A549 (cell line): ENCODE measurements at regions not wholly inside any gene's neighbourhood (a gene's known extent, or its start where the extent isn't known, plus 50 kb on each side); places are given as distances from the start of the nearest gene placed in this dataset.

ENCODE experiments used
- ATAC-seq, 2 experiments: fragments of 200-7000 bp in 1 of 2; fragments of >200 bp in 1 of 2; cut with Nextera tagmentation in 1 of 2; cut with Tn5 transposase in 1 of 2; 3 replicates each; pipeline versions ENCODE4 v1.8.0 to v1.9.1; 2018 to 2020; ENCODE audit warnings: mild to moderate bottlenecking in 1 of 2, moderate library complexity in 1 of 2
- CTCF ChIA-PET: fragments of 300-600 bp; sonication (Branson Sonifier 250); formaldehyde crosslinking; extraction: SDS; loops from one replicate; lab custom pipeline; 2021; ENCODE audit warnings: antibody characterized with exemption, inconsistent platforms; lab: Yijun Ruan, JAX
- POLR2A ChIA-PET: fragments of 350-600 bp; formaldehyde crosslinking; extraction: SDS; loops from one replicate; lab custom pipeline; 2021; ENCODE audit warnings: antibody characterized with exemption, inconsistent platforms; lab: Yijun Ruan, JAX
- DNase-seq, 2 experiments: peaks; one replicate each; pipeline versions ENCODE4 v3.0.0 to v3.0.0-alpha.2; 2011 to 2016; ENCODE audit warnings: low read depth in 1 of 2, low spot score in 1 of 2
- FAIRE-seq: peaks from 2 replicates; lab custom pipeline; 2011; peaks lifted over from hg19 to GRCh38; lab: Jason Lieb, UNC
- H3K27ac ChIP-seq, 2 experiments: fragments of >200 bp; sonication (Bioruptor Twin); formaldehyde crosslinking; 3 replicates each; pipeline ENCODE4 v1.5.1; 2016 to 2017
- H3K4me1 ChIP-seq: fragments of >200 bp; sonication (Bioruptor Twin); formaldehyde crosslinking; 3 replicates; pipeline ENCODE4 v1.6.1; 2016
- H3K4me2 ChIP-seq: fragments of >200 bp; sonication (Bioruptor Twin); formaldehyde crosslinking; 3 replicates; pipeline ENCODE4 v1.6.1; 2016
- H3K4me3 ChIP-seq: fragments of >200 bp; sonication (Bioruptor Twin); formaldehyde crosslinking; 3 replicates; pipeline ENCODE4 v1.5.1; 2016
- H3K9me3 ChIP-seq: fragments of >200 bp; sonication (Bioruptor Twin); formaldehyde crosslinking; 3 replicates; pipeline ENCODE4 v1.6.1; 2016
- ATOH8 ChIP-seq: fragments of 250-450 bp; sonication (Bioruptor Pico); IDR thresholded peaks from 2 replicates; pipeline ENCODE4 v1.5.0; 2020; ENCODE audit warnings: low read depth, mild to moderate bottlenecking, moderate library complexity
- CHD2 ChIP-seq: fragments of 150-350 bp; IDR thresholded peaks from 2 replicates; pipeline ENCODE4 v1.6.1; 2014; ENCODE audit warnings: low read length; ENCODE audit not compliant: partially characterized antibody
- CHD4 ChIP-seq: fragments of 200-600 bp; sonication (generic); IDR thresholded peaks from 2 replicates; pipeline ENCODE4 v1.6.1; 2016; ENCODE audit warnings: antibody characterized with exemption, mild to moderate bottlenecking, borderline replicate concordance
- EP300 ChIP-seq, 2 experiments: fragments of >200 bp; sonication (Bioruptor Twin); formaldehyde crosslinking; IDR thresholded peaks; 2 replicates in 1 of 2; 3 replicates in 1 of 2; pipeline ENCODE4 v1.6.1; 2016 to 2017
- ESRRA ChIP-seq: fragments of 150-350 bp; IDR thresholded peaks from 2 replicates; pipeline ENCODE4 v1.6.1; 2014; ENCODE audit warnings: mild to moderate bottlenecking, low read length, borderline replicate concordance
- FOSL2 ChIP-seq, 2 experiments: fragments of 450-650 bp in 1 of 2; fragments of >200 bp in 1 of 2; sonication (Bioruptor Twin) in 1 of 2; formaldehyde crosslinking; IDR thresholded peaks; 2 replicates each; pipeline versions ENCODE4 v1.5.0 to v1.6.1; 2016 to 2020; ENCODE audit warnings: mild to moderate bottlenecking in 1 of 2, moderate library complexity in 1 of 2
- GATA3 ChIP-seq: IDR thresholded peaks from 2 replicates; pipeline ENCODE4 v1.6.1; 2012; ENCODE audit warnings: borderline replicate concordance
- HEYL ChIP-seq: fragments of 250-450 bp; sonication (Bioruptor Pico); IDR thresholded peaks from 2 replicates; pipeline ENCODE4 v1.8.0; 2021; ENCODE audit warnings: mild to moderate bottlenecking, moderate library complexity
- HOXB5 ChIP-seq: fragments of 250-450 bp; sonication (Bioruptor Pico); IDR thresholded peaks from 2 replicates; pipeline ENCODE4 v1.5.0; 2020; ENCODE audit warnings: mild to moderate bottlenecking, moderate library complexity
- JUNB ChIP-seq: fragments of >200 bp; sonication (Bioruptor Twin); formaldehyde crosslinking; IDR thresholded peaks from 2 replicates; pipeline ENCODE4 v1.6.1; 2016
- MAFK ChIP-seq: fragments of 450-650 bp; IDR thresholded peaks from 2 replicates; pipeline ENCODE4 v1.6.1; 2014; ENCODE audit not compliant: partially characterized antibody
- NFE2L2 ChIP-seq: fragments of 150-350 bp; conservative IDR thresholded peaks from 2 replicates; pipeline ENCODE4 v1.6.1; 2014; ENCODE audit warnings: low read length
- PBX3 ChIP-seq: IDR thresholded peaks from 2 replicates; pipeline ENCODE4 v1.6.1; 2012
- RAD21 ChIP-seq, 2 experiments: fragments of >200 bp in 1 of 2; sonication (Bioruptor Twin) in 1 of 2; formaldehyde crosslinking in 1 of 2; IDR thresholded peaks in 1 of 2; conservative IDR thresholded peaks in 1 of 2; 2 replicates in 1 of 2; 3 replicates in 1 of 2; pipeline ENCODE4 v1.6.1; 2012 to 2018; ENCODE audit warnings: inconsistent platforms in 1 of 2
- RNF2 ChIP-seq: fragments of 200-600 bp; sonication (generic); IDR thresholded peaks from 2 replicates; pipeline ENCODE4 v1.6.1; 2016; ENCODE audit warnings: low read depth, mild to moderate bottlenecking, antibody characterized with exemption, moderate library complexity, borderline replicate concordance
- SMC3 ChIP-seq: fragments of >200 bp; sonication (Bioruptor Twin); formaldehyde crosslinking; IDR thresholded peaks from 3 replicates; pipeline ENCODE4 v1.6.1; 2018; ENCODE audit warnings: inconsistent platforms
- SREBF2 ChIP-seq: fragments of 450-650 bp; IDR thresholded peaks from 2 replicates; pipeline ENCODE4 v1.6.1; 2014; ENCODE audit warnings: mild to moderate bottlenecking, moderate library complexity
- ZC3H11A ChIP-seq: fragments of 450-650 bp; IDR thresholded peaks from 2 replicates; pipeline ENCODE4 v1.6.1; 2014; ENCODE audit warnings: antibody characterized with exemption, mild to moderate bottlenecking
- ZFP36 ChIP-seq: fragments of 450-650 bp; IDR thresholded peaks from 2 replicates; pipeline ENCODE4 v1.6.1; 2014; ENCODE audit warnings: borderline replicate concordance; ENCODE audit not compliant: partially characterized antibody
- WGBS: methylation state at CpG from one replicate; pipeline ENCODE4 v1.1.6; 2017; ENCODE audit errors: missing lambda C conversion rate; 5-methylcytosine and 5-hydroxymethylcytosine counted together
- TF ChIP-seq, protein P1 (sequence below): fragments of >200 bp; sonication (Bioruptor Twin); formaldehyde crosslinking; IDR thresholded peaks from 2 replicates; pipeline ENCODE4 v1.6.1; 2016
- TF ChIP-seq, protein P2 (sequence below): fragments of >200 bp; sonication (Bioruptor Twin); formaldehyde crosslinking; IDR thresholded peaks from 3 replicates; pipeline ENCODE4 v1.6.1; 2016

DNA sequence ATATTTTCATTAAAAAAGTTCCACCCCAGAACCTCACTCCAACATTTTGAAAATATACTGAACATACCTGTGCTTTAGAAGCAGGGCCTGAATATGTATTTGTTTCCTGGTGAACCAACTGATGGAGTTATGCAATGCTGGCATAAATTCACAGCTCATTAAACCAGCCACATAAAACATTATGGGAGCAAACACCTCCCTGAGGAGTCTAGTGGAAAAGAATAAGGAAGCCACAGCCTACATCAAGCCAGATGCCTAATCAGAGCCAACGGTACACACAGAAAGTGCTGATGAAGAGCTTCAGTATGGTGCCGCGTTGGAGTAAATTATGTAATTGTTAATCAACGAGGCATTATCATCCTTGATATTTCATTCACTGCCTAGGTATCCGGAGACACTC is 199.5 kb downstream of the AJAP1 start:
- WGBS: 48% methylated on average over 5 of the region's 5 CpGs
- ChIA-PET CTCF (interaction anchor here (0.8 kb wide), 1 partner anchor 9 kb away, joined by 3 read pairs; no protein-coding TSS in a partner anchor), POLR2A (no interaction called here)
- TF ChIP-seq RAD21 (conservative IDR thresholded peaks at IDR 0.05 in 1 of 2, IDR thresholded peaks at IDR 0.05 in 1 of 2) (no peak), CHD2 (no peak), HOXB5 (CRISPR knock-in tag) (no peak), CHD4 (no peak), EP300 (IDR thresholded peaks at IDR 0.05) (no peak), HEYL (CRISPR knock-in tag) (no peak), GATA3 (no peak), SREBF2 (no peak), ZFP36 (no peak), JUNB (no peak), SMC3 (no peak), FOSL2 (IDR thresholded peaks at IDR 0.05) (no peak), FOSL2 (CRISPR knock-in tag; IDR thresholded peaks at IDR 0.05) (no peak), PBX3 (no peak)
- TF ChIP-seq, protein P1, sequence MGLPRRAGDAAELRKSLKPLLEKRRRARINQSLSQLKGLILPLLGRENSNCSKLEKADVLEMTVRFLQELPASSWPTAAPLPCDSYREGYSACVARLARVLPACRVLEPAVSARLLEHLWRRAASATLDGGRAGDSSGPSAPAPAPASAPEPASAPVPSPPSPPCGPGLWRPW: no peak
- TF ChIP-seq, protein P2, sequence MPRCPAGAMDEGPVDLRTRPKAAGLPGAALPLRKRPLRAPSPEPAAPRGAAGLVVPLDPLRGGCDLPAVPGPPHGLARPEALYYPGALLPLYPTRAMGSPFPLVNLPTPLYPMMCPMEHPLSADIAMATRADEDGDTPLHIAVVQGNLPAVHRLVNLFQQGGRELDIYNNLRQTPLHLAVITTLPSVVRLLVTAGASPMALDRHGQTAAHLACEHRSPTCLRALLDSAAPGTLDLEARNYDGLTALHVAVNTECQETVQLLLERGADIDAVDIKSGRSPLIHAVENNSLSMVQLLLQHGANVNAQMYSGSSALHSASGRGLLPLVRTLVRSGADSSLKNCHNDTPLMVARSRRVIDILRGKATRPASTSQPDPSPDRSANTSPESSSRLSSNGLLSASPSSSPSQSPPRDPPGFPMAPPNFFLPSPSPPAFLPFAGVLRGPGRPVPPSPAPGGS: no peak
- no peak for ATAC-seq
- H3K4me1 ChIP-seq: no peaks in the 10 kb centered on the region
- no peak overlapping the region for H3K27ac ChIP-seq
- FAIRE-seq: no peak
- no peaks in the 10 kb centered on the region for H3K9me3 ChIP-seq
- H3K4me2 ChIP-seq: no peak overlapping the region
- DNase-seq: no peak
- H3K4me3 ChIP-seq: no peak overlapping the region

GRCh38 chr1:4851385-4852065 is 197.1 kb downstream of the AJAP1 start:
- WGBS: 13% methylated on average over 6 of the region's 8 CpGs
- DNase-seq (no peak), ATAC-seq (no peak)
- TF ChIP-seq, protein P2: no peak
- TF ChIP-seq CHD4: no peak
- TF ChIP-seq ESRRA: no peak
- TF ChIP-seq RNF2: no peak
- no peak for TF ChIP-seq SMC3
- TF ChIP-seq NFE2L2: no peak
- TF ChIP-seq ZC3H11A: no peak
- TF ChIP-seq ATOH8 (CRISPR knock-in tag): no peak
- TF ChIP-seq MAFK: no peak
- TF ChIP-seq, all 56 proteins: peak for 0
- CTCF ChIA-PET: no interaction called here
- H3K9me3 ChIP-seq: no peaks in the 10 kb centered on the region
- POLR2A ChIA-PET: no interaction called here
- H3K4me2 ChIP-seq: no peak overlapping the region
- H3K4me1 ChIP-seq: no peaks in the 10 kb centered on the region
- no peak for FAIRE-seq
- no peak overlapping the region for H3K4me3 ChIP-seq
- H3K27ac ChIP-seq: no peak overlapping the region
